ENCODE measurements at regions not wholly inside any gene's neighbourhood (a gene's known extent, or its start where the extent isn't known, plus 50 kb on each side); places are given as distances from the start of the nearest gene placed in this dataset.
"Not testable (repeated sequence)": the region's sequence is repeated elsewhere in the genome, so short reads cannot be mapped to it uniquely, and the experiment has no call there.

DNA sequence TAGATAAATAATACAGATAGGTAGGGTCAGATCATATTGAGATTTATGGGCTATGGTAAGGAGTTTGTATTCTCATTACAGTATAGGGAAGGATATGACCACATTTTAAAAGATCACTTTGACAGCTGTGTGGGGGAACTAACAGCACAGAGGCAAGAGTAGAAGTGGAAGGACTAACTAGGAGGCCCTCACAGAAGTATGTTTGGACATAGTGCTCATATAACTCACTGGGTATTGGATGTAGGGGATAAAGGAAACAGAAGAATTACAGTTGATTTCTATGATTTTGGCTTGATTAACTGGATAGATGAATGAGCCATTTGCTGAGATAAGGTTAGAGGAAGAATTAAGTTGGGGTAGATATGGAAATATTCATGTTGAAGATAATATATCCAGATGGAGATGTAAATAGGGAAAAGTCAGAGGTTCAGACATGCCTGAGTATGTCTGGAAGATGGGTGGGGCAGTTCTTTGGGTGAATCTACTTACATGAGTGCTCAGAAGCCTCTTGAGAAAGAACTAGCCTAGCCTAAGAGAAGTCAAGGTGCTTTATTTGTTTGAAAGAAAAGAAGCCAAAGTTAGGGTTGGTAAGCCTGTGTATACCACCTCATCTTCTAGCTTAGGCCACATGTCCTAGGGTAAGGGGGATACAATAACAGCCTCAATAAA, 133.4 kb downstream of the NDFIP2 start:
- H3K4me1 ChIP-seq, result no peaks in the 10 kb centered on the region
- H3K27me3 ChIP-seq, result no peaks in the 10 kb centered on the region
- H4K20me1 ChIP-seq, result no peaks in the 10 kb centered on the region
- no peak for TF ChIP-seq Cebpa-rat (IDR thresholded peaks at IDR 0.05)
- H3K4me3 ChIP-seq, result no peak overlapping the region
- H3K27ac ChIP-seq, result no peak overlapping the region
- H3K9ac ChIP-seq, result no peak overlapping the region
- H3K4me2 ChIP-seq, result no peak overlapping the region
- H3K36me3 ChIP-seq, result no peaks in the 10 kb centered on the region
- peaks cover 4 to 16% (median 14%) of the 10 kb centered on the region in 11 experiments; a peak in 15 of 22 replicates for H3K9me3 ChIP-seq (replicated peaks in 1 of 11)

DNA sequence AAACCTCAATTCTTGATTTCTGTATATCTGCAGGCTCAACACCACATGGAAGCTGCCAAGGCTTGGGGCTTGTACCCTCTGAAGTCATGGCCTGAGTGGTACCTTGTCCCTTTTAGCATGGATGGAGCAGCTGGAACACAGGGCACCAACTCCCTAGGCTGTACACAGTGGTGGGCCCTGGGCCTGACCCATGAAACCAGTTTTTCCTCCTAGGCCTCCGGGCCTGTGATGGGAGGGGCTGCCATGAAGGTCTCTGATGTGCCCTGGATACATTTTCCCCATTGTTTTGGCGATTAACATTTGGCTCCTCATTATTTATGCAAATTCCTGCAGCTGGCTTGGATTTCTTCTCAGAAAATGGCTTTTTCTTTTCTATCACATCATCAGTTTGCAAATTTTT, 131.6 kb downstream of the NDFIP2 start:
- TF ChIP-seq Cebpa-rat (IDR thresholded peaks at IDR 0.05), result no peak
- no peak overlapping the region for H3K9ac ChIP-seq
- H3K36me3 ChIP-seq, result no peaks in the 10 kb centered on the region
- no peaks in the 10 kb centered on the region for H3K27me3 ChIP-seq
- H3K4me1 ChIP-seq, result no peaks in the 10 kb centered on the region
- H3K4me3 ChIP-seq, result no peak overlapping the region
- H4K20me1 ChIP-seq, result no peaks in the 10 kb centered on the region
- H3K4me2 ChIP-seq, result no peak overlapping the region
- H3K27ac ChIP-seq, result no peak overlapping the region
- peaks cover 4 to 16% (median 14%) of the 10 kb centered on the region in 11 experiments; a peak in 15 of 22 replicates for H3K9me3 ChIP-seq (replicated peaks in 1 of 11)

DNA sequence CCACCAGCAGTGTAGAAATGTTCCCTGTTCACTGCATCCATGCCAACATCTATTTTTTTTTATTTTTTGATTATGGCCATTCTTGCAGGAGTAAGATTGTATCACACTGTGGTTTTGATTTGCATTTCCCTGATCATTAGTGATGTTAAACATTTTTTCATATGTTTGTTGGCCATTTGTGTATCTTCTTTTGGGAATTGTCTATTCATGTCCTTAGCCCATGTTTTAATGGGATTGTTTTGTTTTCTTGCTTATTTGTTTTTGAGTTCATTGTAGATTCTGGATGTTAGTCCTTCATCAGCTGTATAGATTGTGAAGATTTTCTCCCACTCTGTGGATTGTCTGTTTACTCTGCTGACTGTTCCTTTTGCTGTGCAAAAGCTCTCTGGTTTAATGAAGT, 126.9 kb downstream of the NDFIP2 start:
- not testable (repeated sequence) for H4K20me1 ChIP-seq, H3K27me3 ChIP-seq, H3K36me3 ChIP-seq, H3K4me2 ChIP-seq, H3K9ac ChIP-seq, H3K4me1 ChIP-seq, H3K27ac ChIP-seq, H3K4me3 ChIP-seq
- peaks cover 10 to 19% (median 14%) of the 10 kb centered on the region in 11 experiments; a peak in 21 of 22 replicates for H3K9me3 ChIP-seq (replicated peaks in 1 of 11)

Measured in BLaER1 treated with 17β-estradiol and CSF1 and Interleukin-3, amounts not matched to agents 10 nM and 100 nM (cell line).